Right cardiac atrium (tissue), 5 donors: ENCODE measurements at regions not wholly inside any gene's neighbourhood (a gene's known extent, or its start where the extent isn't known, plus 50 kb on each side); places are given as distances from the start of the nearest gene placed in this dataset.

Source experiments
- ATAC-seq, 2 donors: fragments of 200-7000 bp; cut with Tn5 transposase; one replicate each; pipeline versions ENCODE4 v1.8.0 to v1.9.1; 2020; ENCODE audit warnings: moderate library complexity in 2 of 2, mild to moderate bottlenecking in 1 of 2
- DNase-seq, 3 donors: peaks; one replicate each; pipeline ENCODE4 v3.0.0-alpha.2; 2020
- H3K27ac ChIP-seq: one replicate; pipeline ENCODE4 v1.5.1; 2013; ENCODE audit warnings: mild to moderate bottlenecking, low read length, control low read depth, moderate library complexity
- H3K27me3 ChIP-seq: one replicate; pipeline ENCODE4 v1.6.1; 2013; ENCODE audit not compliant: control insufficient read depth, insufficient read depth
- H3K4me1 ChIP-seq: one replicate; pipeline ENCODE4 v1.6.1; 2013; ENCODE audit warnings: low read length; ENCODE audit not compliant: control insufficient read depth, insufficient read depth
- H3K4me3 ChIP-seq: one replicate; pipeline ENCODE4 v1.5.1; 2013; ENCODE audit warnings: low read length, control low read depth
- H3K9me3 ChIP-seq: one replicate; pipeline ENCODE4 v1.6.1; 2013; ENCODE audit warnings: low read length; ENCODE audit not compliant: control insufficient read depth
- WGBS: extraction: QIAGEN DNeasy Blood & Tissue Kit; methylation state at CpG from one replicate; pipeline ENCODE4 v1.1.7; 2013; 5-methylcytosine and 5-hydroxymethylcytosine counted together
- intact Hi-C, 4 donors: fragments of 100-400 bp; cut with DNase I; formaldehyde crosslinking; loops; one replicate each; pipeline versions ENCODE4 v1.11.0 to v1.14.0; 2022 to 2023
- donor health status: healthy with polysubstance abuse.
- donor health status: DM: no; HTN: yes; CAD: no.
- donor health status: DM: no; HTN: no; CAD: no.
- donor health status: DM: no; HTN: yes; CAD: no; lungs with severe emphysema.
- donor health status: DM: yes; HTN: yes; CAD: no.

GRCh38 chr9:108291586-108291932 is 564.2 kb downstream of the ACTL7B start:
- 98% methylated on average over 2 of the region's 2 CpGs for WGBS
- Histone ChIP-seq H3K27ac (no peak overlapping the region), H3K4me1 (no peaks in the 10 kb centered on the region), H3K4me3 (no peak overlapping the region), H3K9me3 (no peaks in the 10 kb centered on the region), H3K27me3 (no peaks in the 10 kb centered on the region)
- DNase-seq (no peak), ATAC-seq (no peak)
- intact Hi-C loops: no loop called here

- H3K4me1 ChIP-seq: no peaks in the 10 kb centered on the region
- H3K27me3 ChIP-seq: no peaks in the 10 kb centered on the region
- no peak for DNase-seq
- 75% methylated on average over 6 of the region's 6 CpGs for WGBS
- ATAC-seq: no peak
- intact Hi-C loops: no loop called here
- no peak overlapping the region for H3K27ac ChIP-seq
- H3K9me3 ChIP-seq: no peaks in the 10 kb centered on the region
- H3K4me3 ChIP-seq: no peak overlapping the region
Observed at GRCh38 chr9:108290839-108291585, 564.8 kb downstream of the ACTL7B start.

DNA sequence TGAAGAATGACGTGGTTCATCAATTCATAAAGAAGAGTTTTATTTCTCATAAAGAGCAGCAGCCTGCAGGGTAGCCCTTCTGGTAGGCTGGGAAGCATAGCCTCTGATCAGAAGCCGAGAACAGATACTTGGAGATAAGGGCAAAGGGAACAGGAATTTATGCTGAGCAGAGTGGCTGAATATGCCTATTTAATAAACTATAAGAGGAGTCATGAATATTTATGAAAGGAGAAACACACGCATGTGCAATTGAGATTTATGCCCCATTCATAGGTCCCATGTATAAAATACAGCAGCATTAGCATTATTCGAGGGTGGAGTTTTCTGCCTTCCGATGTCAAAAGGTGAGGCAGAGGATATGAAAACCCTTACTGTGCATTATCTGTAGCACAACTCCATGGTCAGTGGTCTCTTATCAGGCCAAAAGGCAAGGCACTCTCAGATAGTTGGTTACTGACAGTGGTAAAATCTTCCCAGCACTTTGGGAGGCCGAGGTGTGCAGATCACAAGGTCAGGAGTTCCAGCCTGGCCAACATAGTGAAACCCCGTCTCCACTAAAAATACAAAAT is 569.1 kb downstream of the ACTL7B start:
- H3K27me3 ChIP-seq: no peaks in the 10 kb centered on the region
- no peaks in the 10 kb centered on the region for H3K9me3 ChIP-seq
- intact Hi-C loops: no loop called here
- DNase-seq (no peak), ATAC-seq (no peak)
- no peak overlapping the region for H3K4me3 ChIP-seq
- no peak overlapping the region for H3K27ac ChIP-seq
- no peaks in the 10 kb centered on the region for H3K4me1 ChIP-seq
- WGBS: 87% methylated on average over 7 of the region's 7 CpGs

GRCh38 chr9:108283696-108284095 is 572.1 kb downstream of the ACTL7B start:
- ATAC-seq: no peak
- DNase-seq: no peak
- Histone ChIP-seq H3K4me1 (no peaks in the 10 kb centered on the region), H3K9me3 (no peaks in the 10 kb centered on the region), H3K27me3 (no peaks in the 10 kb centered on the region), H3K4me3 (no peak overlapping the region), H3K27ac (no peak overlapping the region)
- intact Hi-C loops: no loop called here
- WGBS: 72% methylated on average over 6 of the region's 6 CpGs

DNA sequence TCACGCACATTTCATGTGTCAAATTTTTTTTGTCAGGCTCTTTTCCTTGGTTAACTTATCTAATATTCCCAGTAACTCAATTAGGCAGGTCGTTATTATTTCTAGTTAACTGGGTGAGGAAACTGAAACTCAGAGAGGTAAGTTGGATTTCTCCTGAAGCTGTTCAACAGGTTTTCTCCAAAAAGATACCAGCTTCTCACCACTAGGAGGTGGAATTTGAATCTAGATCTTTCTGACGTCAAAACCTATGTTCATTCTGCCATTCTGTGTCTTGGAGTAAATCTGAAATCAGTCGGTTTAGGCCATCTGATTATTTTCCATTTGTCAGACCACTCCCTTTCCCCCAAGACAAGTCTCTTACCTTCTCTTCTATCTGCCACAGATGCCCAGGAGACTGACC is 572.9 kb downstream of the ACTL7B start:
- WGBS: 72% methylated on average over 4 of the region's 4 CpGs
- intact Hi-C loops: no loop called here

GRCh38 chr9:108281696-108282095 is 574.1 kb downstream of the ACTL7B start:
- intact Hi-C loops: no loop called here
- WGBS: 74% methylated on average over 1 of the region's 1 CpG
- DNase-seq: no peak

More for the DNA sequence above, 572.9 kb downstream of the ACTL7B start:
- Histone ChIP-seq H3K27me3 (no peaks in the 10 kb centered on the region), H3K27ac (no peak overlapping the region), H3K4me1 (no peaks in the 10 kb centered on the region), H3K4me3 (no peak overlapping the region), H3K9me3 (no peaks in the 10 kb centered on the region)
- no peak for DNase-seq
- ATAC-seq: no peak

GRCh38 chr9:108278341-108278740 is 577.4 kb downstream of the ACTL7B start:
- no peaks in the 10 kb centered on the region for H3K9me3 ChIP-seq
- no peak overlapping the region for H3K27ac ChIP-seq
- DNase-seq (no peak), ATAC-seq (no peak)
- no peaks in the 10 kb centered on the region for H3K4me1 ChIP-seq
- H3K4me3 ChIP-seq: no peak overlapping the region
- H3K27me3 ChIP-seq: no peaks in the 10 kb centered on the region
- intact Hi-C loops: loop anchor here in 2 of 4 donors (10.0 kb wide), 2 partner anchors 804 to 814 kb away; no protein-coding TSS in a partner anchor

More at GRCh38 chr9:108281696-108282095, 574.1 kb downstream of the ACTL7B start:
- no peak overlapping the region for H3K27ac ChIP-seq
- no peaks in the 10 kb centered on the region for H3K4me1 ChIP-seq
- no peaks in the 10 kb centered on the region for H3K27me3 ChIP-seq
- no peak for ATAC-seq
- H3K4me3 ChIP-seq: no peak overlapping the region
- no peaks in the 10 kb centered on the region for H3K9me3 ChIP-seq

- no peak overlapping the region for H3K4me3 ChIP-seq
- H3K4me1 ChIP-seq: no peaks in the 10 kb centered on the region
- no peak overlapping the region for H3K27ac ChIP-seq
- H3K27me3 ChIP-seq: no peaks in the 10 kb centered on the region
- H3K9me3 ChIP-seq: no peaks in the 10 kb centered on the region
- intact Hi-C loops: loop anchor here in 2 of 4 donors (10.0 kb wide), 2 partner anchors 802 to 812 kb away; no protein-coding TSS in a partner anchor
- no peak for ATAC-seq
- DNase-seq: no peak
Observed at GRCh38 chr9:108277216-108277615, 578.6 kb downstream of the ACTL7B start.

DNA sequence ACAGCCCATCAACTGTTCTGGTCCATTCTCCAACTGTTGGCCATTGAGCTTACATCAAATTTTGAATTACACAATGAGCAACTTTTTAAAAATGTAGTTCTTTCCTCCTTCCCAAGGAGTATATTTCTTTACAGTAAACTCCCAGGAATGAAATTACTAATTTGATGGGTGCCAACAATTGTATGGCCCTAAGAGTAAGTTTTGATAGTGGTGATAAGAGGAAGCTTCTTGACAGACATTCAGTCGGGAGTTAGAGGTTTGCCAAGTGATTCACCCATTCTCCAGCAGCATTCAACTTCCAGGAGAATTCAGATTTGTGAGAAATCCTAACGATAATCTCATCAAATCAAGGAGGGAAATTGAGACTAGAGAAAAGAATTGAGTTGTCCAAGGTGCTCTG is 579.9 kb downstream of the ACTL7B start:
- no peak overlapping the region for H3K27ac ChIP-seq
- H3K9me3 ChIP-seq: no peaks in the 10 kb centered on the region
- H3K4me3 ChIP-seq: no peak overlapping the region
- no peak for DNase-seq
- no peaks in the 10 kb centered on the region for H3K27me3 ChIP-seq
- 84% methylated on average over 2 of the region's 2 CpGs for WGBS
- ATAC-seq: no peak
- intact Hi-C loops: loop anchor here in 2 of 4 donors (10.0 kb wide), 2 partner anchors 801 to 811 kb away; no protein-coding TSS in a partner anchor
- H3K4me1 ChIP-seq: no peaks in the 10 kb centered on the region

DNA sequence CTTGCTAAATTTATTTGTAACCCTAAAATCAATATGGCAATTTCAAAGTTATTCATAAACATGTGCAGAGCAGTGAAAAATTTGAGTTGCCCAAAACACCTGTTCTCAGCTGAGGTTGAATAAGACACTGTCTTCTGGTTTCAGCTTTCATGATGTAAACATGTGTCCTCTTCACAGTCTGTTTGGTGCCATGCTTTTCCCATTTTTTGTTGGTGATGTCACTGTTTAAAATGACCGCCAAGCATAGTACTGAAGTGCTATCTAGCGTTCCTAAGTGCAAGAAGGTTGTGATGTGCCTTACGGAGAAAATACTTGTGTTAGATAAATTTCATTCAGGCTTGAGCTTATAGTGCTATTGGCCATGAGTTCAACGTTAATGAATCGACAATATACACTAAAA is 580.8 kb downstream of the ACTL7B start:
- Histone ChIP-seq H3K4me1 (no peaks in the 10 kb centered on the region), H3K9me3 (no peaks in the 10 kb centered on the region), H3K27me3 (no peaks in the 10 kb centered on the region), H3K4me3 (no peak overlapping the region), H3K27ac (no peak overlapping the region)
- ATAC-seq: no peak
- WGBS: 77% methylated on average over 5 of the region's 5 CpGs
- DNase-seq: no peak
- intact Hi-C loops: loop anchor here in 3 of 4 donors (5.0 to 10.0 kb wide), 3 partner anchors 788 to 810 kb away; partner anchors contain the start of gene KLF4 (in 1 of the 3)

- H3K27me3 ChIP-seq: no peaks in the 10 kb centered on the region
- H3K27ac ChIP-seq: no peak overlapping the region
- no peak overlapping the region for H3K4me3 ChIP-seq
- ATAC-seq (no peak), DNase-seq (no peak)
- H3K9me3 ChIP-seq: no peaks in the 10 kb centered on the region
- WGBS: 99% methylated on average over 2 of the region's 2 CpGs
- intact Hi-C loops: loop anchor here in 3 of 4 donors (5.0 to 10.0 kb wide), 3 partner anchors 787 to 809 kb away; partner anchors contain the start of gene KLF4 (in 1 of the 3)
- H3K4me1 ChIP-seq: no peaks in the 10 kb centered on the region
Observed at GRCh38 chr9:108273988-108274387, 581.8 kb downstream of the ACTL7B start.
